ENCODE measurements at regions not wholly inside any gene's neighbourhood (a gene's known extent, or its start where the extent isn't known, plus 50 kb on each side); places are given as distances from the start of the nearest gene placed in this dataset.
"Not testable (repeated sequence)": the region's sequence is repeated elsewhere in the genome, so short reads cannot be mapped to it uniquely, and the experiment has no call there.

DNA sequence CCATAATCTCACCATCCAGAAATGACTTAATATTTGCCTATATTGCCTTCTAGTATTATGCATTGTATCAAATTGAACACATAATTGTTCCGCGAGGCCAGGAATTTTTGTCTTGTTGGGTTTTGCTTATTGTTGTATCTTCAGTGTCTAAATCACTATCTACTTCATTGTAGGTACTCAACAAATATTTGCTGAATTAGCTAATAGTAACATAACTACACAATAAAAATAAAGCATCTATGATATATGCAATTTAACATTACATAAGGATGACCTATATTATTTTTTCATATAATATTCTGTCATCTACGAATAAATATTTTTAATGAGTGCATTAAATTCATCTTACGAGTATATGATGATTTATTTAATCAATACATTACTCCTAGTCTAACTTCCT lies 656.3 kb downstream of the ETNK1 start:
- no peak for DNase-seq

DNA sequence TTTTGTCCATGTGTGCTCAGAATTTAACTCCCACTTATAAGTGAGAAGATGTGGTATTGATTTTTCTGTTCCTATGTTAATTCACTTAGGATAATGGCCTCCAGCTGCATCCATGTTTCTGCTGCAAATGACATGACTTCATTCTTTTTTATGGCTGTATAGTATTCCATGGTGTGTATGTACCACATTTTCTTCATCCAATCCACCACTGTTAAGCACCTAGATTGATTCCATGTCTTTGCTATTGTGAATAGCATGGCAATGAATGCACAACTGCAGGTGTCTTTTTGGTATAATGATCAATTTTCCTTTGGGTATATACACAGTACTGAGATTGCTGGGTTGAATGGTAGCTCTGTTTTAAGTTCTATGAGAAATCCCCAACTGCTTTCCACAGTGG lies 657.7 kb downstream of the ETNK1 start:
- no peak for DNase-seq

- DNase-seq = not testable (repeated sequence)
Observed at GRCh38 chr12:23285764-23286530, 661.0 kb downstream of the ETNK1 start.

GRCh38 chr12:23290627-23291330 lies 658.7 kb downstream of the SOX5 start:
- no peak for DNase-seq

- DNase-seq = no peak
Observed at GRCh38 chr12:23303220-23303619, 646.2 kb downstream of the SOX5 start.

- no peak for DNase-seq
Observed at GRCh38 chr12:23303821-23304220, 645.6 kb downstream of the SOX5 start.

- no peak for DNase-seq
Observed at GRCh38 chr12:23333938-23334337, 615.5 kb downstream of the SOX5 start.

GRCh38 chr12:23335593-23335992 lies 613.9 kb downstream of the SOX5 start:
- DNase-seq = no peak

DNA sequence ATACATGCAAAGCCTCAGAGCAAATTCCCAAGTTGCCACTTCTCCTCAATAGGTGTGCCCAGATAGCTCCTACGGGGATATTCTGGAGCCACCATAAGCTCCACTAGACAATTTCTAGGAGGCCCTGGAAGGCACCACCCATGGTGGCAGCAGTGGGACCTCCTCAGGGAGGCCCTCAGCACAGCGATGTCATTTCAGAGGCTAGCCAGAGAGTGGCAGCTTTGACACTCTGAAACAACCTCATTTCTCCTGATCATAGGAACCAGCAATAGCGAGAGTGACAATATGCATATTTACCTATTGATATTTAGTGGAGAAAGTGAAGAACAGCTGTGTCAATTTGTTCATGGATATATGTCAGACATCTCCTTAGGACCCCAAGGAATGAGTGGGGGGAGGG lies 612.3 kb downstream of the SOX5 start:
- DNase-seq = no peak

DNA sequence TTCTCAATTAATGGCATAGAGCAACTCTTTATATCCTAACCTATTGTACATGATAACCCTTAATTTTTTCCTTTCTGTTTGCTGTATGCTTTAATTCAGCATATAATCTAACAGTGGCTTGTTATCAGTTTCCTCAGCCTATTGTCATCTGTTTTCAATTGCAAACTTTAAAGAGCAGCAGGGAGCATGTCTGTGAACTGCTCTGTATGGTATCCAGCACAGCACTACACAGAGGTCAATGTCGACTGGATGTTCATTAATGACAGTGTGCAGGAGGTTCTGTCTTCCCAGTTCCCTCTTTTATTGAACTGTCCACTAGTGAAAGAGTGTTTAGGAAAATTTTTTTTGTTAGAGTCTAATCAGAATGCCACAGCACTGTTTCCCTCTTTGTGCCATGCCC lies 609.1 kb downstream of the SOX5 start:
- DNase-seq = no peak

- DNase-seq = no peak
Observed at GRCh38 chr12:23342407-23342806, 607.1 kb downstream of the SOX5 start.

DNA sequence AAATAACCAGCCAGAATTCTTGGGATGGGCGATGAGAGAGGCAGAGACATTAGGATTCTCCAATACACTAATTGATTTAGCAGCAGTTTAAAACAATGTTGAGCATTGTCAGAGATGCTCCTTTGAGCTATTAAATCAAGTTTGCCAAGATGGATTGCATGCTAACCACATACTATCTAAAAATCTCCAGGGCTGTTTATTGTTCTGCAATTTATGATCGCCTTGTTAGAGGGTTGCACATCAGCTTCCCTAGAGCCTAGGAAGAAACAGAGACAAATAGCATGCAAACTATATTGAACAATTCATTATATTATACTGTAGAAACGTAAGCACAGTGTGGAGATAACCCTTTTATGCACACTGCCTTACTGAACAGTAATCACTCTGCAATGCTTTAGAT lies 599.9 kb downstream of the SOX5 start:
- no peak for DNase-seq

DNA sequence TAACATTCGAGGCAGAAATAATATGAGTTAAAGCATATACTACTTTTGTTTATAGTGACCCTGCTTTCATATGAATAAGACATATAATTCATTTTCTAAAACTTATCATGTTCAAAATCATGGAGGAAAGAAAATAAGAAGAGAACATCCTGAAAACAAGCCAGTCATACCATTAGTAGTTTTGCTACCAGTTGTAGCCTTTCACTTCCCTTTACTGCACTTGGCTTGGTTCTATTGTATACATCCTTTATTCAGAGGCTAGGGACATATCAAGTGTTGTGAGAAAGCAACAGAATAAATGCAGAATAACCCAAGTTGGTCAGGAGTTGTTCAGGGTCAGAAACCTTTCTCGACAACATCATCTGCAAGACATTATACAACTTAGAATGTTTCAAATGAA lies 598.7 kb downstream of the SOX5 start:
- no peak for DNase-seq

- no peak for DNase-seq
Observed at GRCh38 chr12:23352670-23353069, 596.8 kb downstream of the SOX5 start.

GRCh38 chr12:23354800-23355199 lies 594.7 kb downstream of the SOX5 start:
- DNase-seq = no peak

- DNase-seq = no peak
Observed at GRCh38 chr12:23356440-23356839, 593.0 kb downstream of the SOX5 start.

- no peak for DNase-seq
Observed at GRCh38 chr12:23356927-23357708, 592.4 kb downstream of the SOX5 start.

- DNase-seq = no peak
Observed at GRCh38 chr12:23359975-23360701, 589.3 kb downstream of the SOX5 start.

DNA sequence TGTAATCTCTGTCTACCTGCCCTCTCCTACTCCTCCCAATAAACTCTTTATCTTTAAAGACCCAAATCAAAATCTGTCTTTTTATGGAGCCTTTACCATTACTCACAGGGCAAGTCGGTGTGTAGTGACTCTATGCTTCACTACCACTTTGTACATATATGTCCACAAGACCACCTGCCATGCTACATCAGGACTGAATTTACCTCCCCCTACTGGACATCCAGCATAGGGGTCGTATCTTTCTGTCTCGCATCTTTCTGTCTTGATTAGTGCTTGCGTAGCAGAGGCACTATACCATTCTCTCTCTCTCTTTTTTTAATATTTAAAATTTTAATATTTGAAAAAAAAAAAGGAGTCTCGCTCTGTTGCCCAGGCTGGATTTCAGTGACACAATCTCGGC lies 587.5 kb downstream of the SOX5 start:
- DNase-seq = no peak

DNA sequence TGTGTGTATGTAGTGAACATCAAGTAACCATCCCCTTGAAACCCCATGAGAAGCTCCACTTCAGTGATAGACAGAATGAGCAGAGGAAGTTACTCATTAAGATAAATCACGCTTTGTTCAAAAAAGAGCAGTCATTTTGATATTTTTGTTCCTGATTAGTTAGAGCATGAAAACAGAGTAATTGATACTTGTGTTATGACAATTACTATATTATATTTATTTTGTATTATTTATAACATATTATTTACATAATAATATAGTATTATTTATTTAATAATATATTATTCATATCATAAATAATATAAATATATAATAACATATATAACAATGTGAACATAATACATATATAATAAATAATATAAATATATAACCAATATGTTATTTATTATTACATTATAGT lies 580.9 kb downstream of the SOX5 start:
- no peak for DNase-seq

DNA sequence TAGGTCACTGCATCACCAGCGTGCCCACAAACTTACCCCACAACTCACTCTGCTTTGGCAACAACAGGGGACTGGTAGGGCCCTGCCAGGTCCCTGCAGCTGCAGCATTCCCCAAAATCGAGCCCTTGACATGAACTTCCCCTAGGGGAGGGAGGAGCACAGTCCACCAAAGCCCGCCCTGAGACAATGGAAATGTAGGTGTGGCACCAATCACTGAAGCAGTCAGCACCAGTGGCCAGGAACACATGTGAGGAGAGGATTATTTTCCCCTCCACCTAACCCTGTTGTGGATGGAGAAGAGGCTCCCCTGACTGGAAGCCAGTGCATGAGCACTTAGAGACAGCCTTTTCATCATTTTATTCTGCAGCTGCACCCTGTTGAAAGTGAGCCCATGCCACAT lies 573.8 kb downstream of the SOX5 start:
- DNase-seq = no peak

- DNase-seq = no peak
Observed at GRCh38 chr12:23376238-23376637, 573.2 kb downstream of the SOX5 start.

DNA sequence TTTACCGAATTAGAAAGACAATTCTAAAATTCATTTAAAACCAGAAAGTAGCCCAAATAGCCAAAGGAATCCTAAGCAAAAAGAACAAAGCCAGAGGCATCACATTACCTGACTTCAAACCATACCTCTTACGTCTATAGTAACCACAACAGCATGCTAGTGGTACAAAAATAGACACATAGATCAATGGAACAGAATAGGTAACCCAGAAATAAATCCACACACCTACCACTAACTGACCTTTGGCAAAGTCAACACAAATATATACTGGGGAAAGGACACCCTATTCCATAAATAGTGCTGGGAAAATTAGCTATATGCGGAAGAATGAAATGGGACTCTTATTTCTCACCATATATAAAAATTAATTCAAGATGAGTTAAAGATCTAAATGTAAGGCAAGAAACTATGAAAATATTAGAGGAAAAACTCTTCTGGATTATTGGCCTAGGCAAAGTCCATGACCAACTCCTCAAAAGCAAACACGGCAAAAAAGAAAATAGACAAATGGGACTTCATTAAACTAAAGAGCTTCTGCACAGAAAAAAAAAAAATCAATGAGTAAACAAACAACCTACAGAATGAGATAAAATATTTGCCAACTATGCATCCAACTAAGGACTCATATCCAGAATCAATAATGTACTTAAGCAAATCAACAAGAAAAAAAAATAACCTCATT lies 568.9 kb downstream of the SOX5 start:
- DNase-seq = no peak

Measured in hematopoietic multipotent progenitor cell treated with erythropoietin and hydrocortisone succinate and interleukin-3 and kit ligand, for 4 days (in vitro differentiated cells).